Nephron progenitor cell (in vitro differentiated cells): ENCODE measurements at regions not wholly inside any gene's neighbourhood (a gene's known extent, or its start where the extent isn't known, plus 50 kb on each side); places are given as distances from the start of the nearest gene placed in this dataset.
"Not testable (repeated sequence)": the region's sequence is repeated elsewhere in the genome, so short reads cannot be mapped to it uniquely, and the experiment has no call there.

Experiments used
- DNase-seq: peaks from one replicate; pipeline ENCODE4 v3.0.0; 2021
- H3K27ac Mint-ChIP-seq: 2 replicates; pipeline ENCODE4 v1.8.0; 2021; ENCODE audit warnings: mild to moderate bottlenecking, moderate library complexity, mixed read lengths
- H3K27me3 Mint-ChIP-seq: 2 replicates; pipeline ENCODE4 v1.8.0; 2021; ENCODE audit warnings: mild to moderate bottlenecking, low read depth, mixed read lengths; ENCODE audit not compliant: poor library complexity
- H3K36me3 Mint-ChIP-seq: 2 replicates; pipeline ENCODE4 v1.8.0; 2021; ENCODE audit warnings: low read depth, mixed read lengths
- H3K4me1 Mint-ChIP-seq: 2 replicates; pipeline ENCODE4 v1.8.0; 2021; ENCODE audit warnings: mixed read lengths
- H3K4me3 Mint-ChIP-seq: 2 replicates; pipeline ENCODE4 v1.8.0; 2021; ENCODE audit warnings: mild to moderate bottlenecking, moderate library complexity, mixed read lengths
- H3K9me3 Mint-ChIP-seq: 2 replicates; pipeline ENCODE4 v1.8.0; 2021; ENCODE audit warnings: mild to moderate bottlenecking, moderate library complexity, mixed read lengths
- CTCF ChIP-seq: fragments of 200-600 bp; sonication (generic); IDR thresholded peaks from 2 replicates; pipeline ENCODE4 v1.5.0; 2021; ENCODE audit warnings: antibody characterized with exemption

GRCh38 chr19:23554548-23554947 lies 132.5 kb downstream of the ZNF675 start:
- Mint-ChIP-seq H3K27me3 (peaks cover 2% of the 10 kb centered on the region), H3K4me3 (no peak overlapping the region)

GRCh38 chr19:23550102-23550501 lies 136.9 kb downstream of the ZNF675 start:
- peaks cover 37% of the 10 kb centered on the region for H3K9me3 Mint-ChIP-seq
- H3K36me3 Mint-ChIP-seq, H3K4me1 Mint-ChIP-seq, H3K27me3 Mint-ChIP-seq, DNase-seq, H3K4me3 Mint-ChIP-seq, H3K27ac Mint-ChIP-seq: not testable (repeated sequence)

More at GRCh38 chr19:23554548-23554947, 132.5 kb downstream of the ZNF675 start:
- H3K9me3 Mint-ChIP-seq, result peaks cover 34% of the 10 kb centered on the region
- no peak overlapping the region for H3K27ac Mint-ChIP-seq
- H3K4me1 Mint-ChIP-seq, result no peaks in the 10 kb centered on the region
- no peak for DNase-seq
- TF ChIP-seq CTCF, result no peak
- H3K36me3 Mint-ChIP-seq, result no peaks in the 10 kb centered on the region

DNA sequence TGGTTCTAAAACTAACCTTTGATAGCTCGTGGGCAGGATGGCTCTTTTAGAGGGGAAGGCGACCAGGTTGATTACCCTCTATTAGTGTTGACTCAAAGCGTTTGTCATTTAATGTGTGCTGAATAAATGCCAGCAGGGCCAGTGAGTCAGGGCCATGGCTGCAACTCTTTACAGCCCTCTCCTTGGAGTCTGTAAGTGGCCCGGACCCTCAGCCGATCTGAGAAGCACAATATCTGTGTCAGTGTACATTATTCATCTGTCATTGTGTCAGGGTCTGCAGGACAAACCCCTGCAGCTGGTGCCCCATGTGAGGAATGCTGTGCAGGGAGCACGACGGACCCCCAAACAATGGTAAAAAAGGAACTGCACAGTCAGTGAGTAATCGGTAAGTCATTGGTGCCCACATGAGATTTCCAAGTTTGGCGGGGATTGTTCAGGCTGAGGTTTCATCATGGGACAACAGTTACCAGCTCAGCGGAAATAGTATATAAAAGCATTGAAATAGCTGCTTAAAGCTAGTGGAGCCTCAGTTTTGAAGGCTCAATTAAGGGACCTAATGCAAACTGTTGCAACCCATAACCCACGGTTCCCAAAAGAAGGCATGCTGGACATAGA lies 139.1 kb downstream of the ZNF675 start:
- no peaks in the 10 kb centered on the region for H3K4me1 Mint-ChIP-seq

GRCh38 chr19:23547156-23547555 lies 139.9 kb downstream of the ZNF675 start:
- Mint-ChIP-seq H3K27ac (no peak overlapping the region), H3K4me1 (no peaks in the 10 kb centered on the region), H3K27me3 (no peaks in the 10 kb centered on the region), H3K9me3 (peaks cover 65% of the 10 kb centered on the region), H3K36me3 (no peaks in the 10 kb centered on the region), H3K4me3 (no peak overlapping the region)
- no peak for TF ChIP-seq CTCF
- no peak for DNase-seq

More for the DNA sequence above, 139.1 kb downstream of the ZNF675 start:
- peaks cover 58% of the 10 kb centered on the region for H3K9me3 Mint-ChIP-seq
- H3K4me3 Mint-ChIP-seq, result no peak overlapping the region
- no peaks in the 10 kb centered on the region for H3K36me3 Mint-ChIP-seq
- no peak overlapping the region for H3K27ac Mint-ChIP-seq
- H3K27me3 Mint-ChIP-seq, result no peaks in the 10 kb centered on the region
- no peak for DNase-seq
- TF ChIP-seq CTCF, result no peak

DNA sequence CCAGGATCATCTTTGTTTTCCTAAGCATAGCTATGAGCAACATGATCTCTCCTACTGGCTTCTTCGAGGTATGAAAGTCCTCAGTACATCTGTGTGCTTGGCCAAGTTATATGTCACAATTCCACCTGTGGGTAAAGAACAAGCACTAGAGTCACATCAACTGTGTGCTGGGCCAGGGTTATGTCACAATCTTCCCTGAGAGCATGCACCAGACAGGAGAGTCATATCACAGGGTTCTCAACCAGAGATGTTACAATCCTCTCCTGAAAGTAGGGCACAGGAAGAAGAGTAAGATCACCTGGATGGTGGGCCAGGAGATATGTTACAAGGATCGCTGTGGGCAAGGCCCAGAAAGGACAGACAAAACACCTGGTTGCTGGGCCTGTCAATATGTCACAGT lies 143.7 kb downstream of the ZNF675 start:
- peaks cover 85% of the 10 kb centered on the region for H3K9me3 Mint-ChIP-seq
- DNase-seq, result no peak
- no peaks in the 10 kb centered on the region for H3K4me1 Mint-ChIP-seq
- H3K36me3 Mint-ChIP-seq, result no peaks in the 10 kb centered on the region
- H3K27me3 Mint-ChIP-seq, result no peaks in the 10 kb centered on the region
- no peak overlapping the region for H3K27ac Mint-ChIP-seq
- no peak overlapping the region for H3K4me3 Mint-ChIP-seq
- no peak for TF ChIP-seq CTCF

DNA sequence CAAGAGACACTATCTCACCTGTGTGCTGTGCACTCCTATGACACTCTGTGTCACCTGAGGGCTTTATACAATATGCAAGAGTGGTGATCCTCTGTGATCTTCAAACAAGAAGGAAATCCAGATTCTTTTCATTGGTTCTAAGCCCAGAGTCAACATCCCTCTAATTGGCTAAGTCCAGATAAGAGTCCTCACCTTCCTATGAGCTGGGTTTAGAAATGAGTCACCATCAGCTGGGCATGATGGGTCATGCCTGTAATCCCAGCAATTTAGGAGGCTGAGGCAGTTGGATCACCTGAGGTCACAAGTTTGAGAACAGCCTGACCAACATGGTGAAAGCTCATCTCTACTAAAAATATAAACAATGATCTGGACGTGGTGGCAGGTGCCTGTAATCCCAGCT lies 144.4 kb downstream of the ZNF675 start:
- DNase-seq, result no peak
- TF ChIP-seq CTCF, result no peak
- Mint-ChIP-seq H3K36me3 (no peaks in the 10 kb centered on the region), H3K9me3 (peaks cover 85% of the 10 kb centered on the region), H3K27ac (no peak overlapping the region), H3K4me1 (no peaks in the 10 kb centered on the region), H3K4me3 (no peak overlapping the region), H3K27me3 (no peaks in the 10 kb centered on the region)
